ENCODE measurements at regions not wholly inside any gene's neighbourhood (a gene's known extent, or its start where the extent isn't known, plus 50 kb on each side); places are given as distances from the start of the nearest gene placed in this dataset.

DNA sequence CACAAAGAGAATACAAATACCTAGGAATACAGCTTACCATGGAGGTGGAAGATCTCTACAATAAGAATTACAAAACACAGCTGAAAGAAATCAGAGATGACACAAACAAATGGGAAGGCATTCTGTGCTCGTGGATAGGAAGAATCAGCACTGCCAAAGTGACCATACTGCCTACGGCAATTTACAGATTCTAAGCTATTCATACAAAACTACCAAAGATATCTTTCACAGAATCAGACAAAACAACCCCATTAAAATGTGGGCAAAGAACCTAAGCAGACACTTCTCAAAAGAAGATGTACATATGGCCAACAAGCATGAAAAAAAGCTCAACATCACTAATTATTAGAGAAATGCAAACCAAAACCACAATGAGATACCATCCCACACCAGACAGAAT, 133.2 kb upstream of the SSTR4 start:
- TF ChIP-seq, protein P1, sequence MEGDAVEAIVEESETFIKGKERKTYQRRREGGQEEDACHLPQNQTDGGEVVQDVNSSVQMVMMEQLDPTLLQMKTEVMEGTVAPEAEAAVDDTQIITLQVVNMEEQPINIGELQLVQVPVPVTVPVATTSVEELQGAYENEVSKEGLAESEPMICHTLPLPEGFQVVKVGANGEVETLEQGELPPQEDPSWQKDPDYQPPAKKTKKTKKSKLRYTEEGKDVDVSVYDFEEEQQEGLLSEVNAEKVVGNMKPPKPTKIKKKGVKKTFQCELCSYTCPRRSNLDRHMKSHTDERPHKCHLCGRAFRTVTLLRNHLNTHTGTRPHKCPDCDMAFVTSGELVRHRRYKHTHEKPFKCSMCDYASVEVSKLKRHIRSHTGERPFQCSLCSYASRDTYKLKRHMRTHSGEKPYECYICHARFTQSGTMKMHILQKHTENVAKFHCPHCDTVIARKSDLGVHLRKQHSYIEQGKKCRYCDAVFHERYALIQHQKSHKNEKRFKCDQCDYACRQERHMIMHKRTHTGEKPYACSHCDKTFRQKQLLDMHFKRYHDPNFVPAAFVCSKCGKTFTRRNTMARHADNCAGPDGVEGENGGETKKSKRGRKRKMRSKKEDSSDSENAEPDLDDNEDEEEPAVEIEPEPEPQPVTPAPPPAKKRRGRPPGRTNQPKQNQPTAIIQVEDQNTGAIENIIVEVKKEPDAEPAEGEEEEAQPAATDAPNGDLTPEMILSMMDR (conservative IDR thresholded peaks at IDR 0.05) = no peak
- Histone ChIP-seq H2AFZ (ENCODE audit: low read length) (no peak overlapping the region), H3K4me2 (ENCODE audit: insufficient read depth, insufficient read length, low read length) (no peak overlapping the region), H2BK5ac (ENCODE audit: insufficient read length, low read length) (no peak overlapping the region), H2BK12ac (ENCODE audit: insufficient read length, low read depth, low read length) (no peak overlapping the region), H4K91ac (ENCODE audit: insufficient read length, low read depth, low read length) (no peak overlapping the region), H3K79me2 (ENCODE audit: insufficient read depth, low read length) (no peaks in the 10 kb centered on the region), H4K8ac (replicated peaks; ENCODE audit: insufficient read length, low read depth, low read length) (no peak overlapping the region), H3K27ac (ENCODE audit: insufficient read length, low read depth, low read length) (no peak overlapping the region), H4K5ac (ENCODE audit: insufficient read length, low read depth, low read length) (no peak overlapping the region), H3K18ac (ENCODE audit: insufficient read length, low read depth, low read length) (no peak overlapping the region), H2AK5ac (ENCODE audit: insufficient read length, low read length) (no peak overlapping the region), H2BK20ac (ENCODE audit: low read depth, low read length, poor library complexity, severe bottlenecking) (no peak overlapping the region), H3K23me2 (ENCODE audit: insufficient read length, low read depth, low read length, poor library complexity, severe bottlenecking) (no peaks in the 10 kb centered on the region), H4K20me1 (ENCODE audit: control insufficient read depth, insufficient read depth, insufficient read length) (no peaks in the 10 kb centered on the region), H3K4ac (ENCODE audit: low read depth, low read length) (no peak overlapping the region), H2BK120ac (ENCODE audit: low read depth, low read length, poor library complexity, severe bottlenecking) (no peak overlapping the region), H3K9me3 (ENCODE audit: control insufficient read depth, low read depth, low read length) (no peaks in the 10 kb centered on the region), H3K56ac (ENCODE audit: insufficient read length, low read depth, low read length) (no peak overlapping the region), H3K9ac (ENCODE audit: extremely low read depth, insufficient read length, low read length) (no peak overlapping the region), H3K23ac (ENCODE audit: insufficient read length, low read depth, low read length) (no peak overlapping the region), H3K14ac (ENCODE audit: insufficient read depth, low read length) (no peak overlapping the region), H3K79me1 (ENCODE audit: insufficient read depth, low read depth, low read length, poor library complexity, severe bottlenecking) (no peaks in the 10 kb centered on the region), H3K27me3 (ENCODE audit: insufficient read depth, low read length) (no peaks in the 10 kb centered on the region), H2BK15ac (ENCODE audit: low read depth, low read length) (no peak overlapping the region), H3T11ph (ENCODE audit: low read length) (no peak overlapping the region), H3K4me1 (ENCODE audit: insufficient read depth, low read length) (no peaks in the 10 kb centered on the region)
- no peaks in the 10 kb centered on the region for H3K36me3 Mint-ChIP-seq (ENCODE audit: insufficient read depth in 1 of 3, low read depth in 3 of 3)
- no CpG with 5 or more reads among the region's 2 CpGs for WGBS (ENCODE audit: extremely low coverage, insufficient read length, low lambda C conversion rate)
- no peak for DNase-seq
- no peak overlapping the region for H3K27ac Mint-ChIP-seq
- H3K4me1 Mint-ChIP-seq = no peaks in the 10 kb centered on the region
- H3K27me3 Mint-ChIP-seq (ENCODE audit: low read depth) = peaks cover 6% of the 10 kb centered on the region
- peaks cover 10 to 12% of the 10 kb centered on the region in 2 experiments; a peak in 3 of 5 replicates for H3K9me3 Mint-ChIP-seq
- no peak overlapping the region for H3K4me3 Mint-ChIP-seq
